ENCODE measurements at regions not wholly inside any gene's neighbourhood (a gene's known extent, or its start where the extent isn't known, plus 50 kb on each side); places are given as distances from the start of the nearest gene placed in this dataset.

DNA sequence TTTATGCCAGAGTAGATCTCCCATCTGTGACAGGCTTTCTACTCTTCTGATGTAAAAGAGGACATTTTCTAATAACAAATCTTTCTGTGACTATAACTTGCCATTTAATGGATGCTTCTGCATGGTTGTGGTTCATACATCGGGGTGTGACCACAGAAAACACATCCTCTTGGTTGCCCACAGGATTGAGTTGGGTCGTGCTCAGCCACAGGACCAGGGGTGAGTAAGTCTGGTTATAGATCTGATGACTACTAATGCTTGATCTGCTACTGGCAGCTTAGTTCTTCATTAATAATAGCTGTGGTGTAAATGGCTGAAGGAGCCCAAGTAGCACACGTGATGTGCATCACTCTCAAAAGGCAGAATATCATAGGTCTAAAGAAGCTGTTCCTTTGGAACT, 328.2 kb downstream of the RWDD3 start:
- no peak overlapping the region for H3K4me3 Mint-ChIP-seq
- H3K27ac Mint-ChIP-seq, result no peak overlapping the region
- H3K27me3 Mint-ChIP-seq, result no peaks in the 10 kb centered on the region
- peaks cover 6 to 34% (median 14%) of the 10 kb centered on the region in 7 donors for H3K9me3 Mint-ChIP-seq
- H3K4me1 Mint-ChIP-seq, result no peaks in the 10 kb centered on the region
- peaks cover 0 to 8% of the 10 kb centered on the region in 2 donors for H3K36me3 Mint-ChIP-seq
- no peak for DNase-seq
- no peak for ATAC-seq (ENCODE audit: low read depth in 2 of 2)

- H3K9me3 Mint-ChIP-seq, result peaks cover 0 to 16% (median 9%) of the 10 kb centered on the region in 7 donors
- no peaks in the 10 kb centered on the region for H3K36me3 Mint-ChIP-seq
- ATAC-seq (ENCODE audit: low read depth in 2 of 2) (no peak), DNase-seq (no peak)
- H3K27me3 Mint-ChIP-seq, result no peaks in the 10 kb centered on the region
- no peak overlapping the region for H3K27ac Mint-ChIP-seq
- no peak overlapping the region for H3K4me3 Mint-ChIP-seq
- no peaks in the 10 kb centered on the region for H3K4me1 Mint-ChIP-seq
Observed at GRCh38 chr1:95572002-95572401, 338.0 kb downstream of the RWDD3 start.

GRCh38 chr1:95572962-95573361, 339.0 kb downstream of the RWDD3 start:
- Mint-ChIP-seq H3K9me3 (peaks cover 0 to 16% (median 9%) of the 10 kb centered on the region in 7 donors), H3K27ac (peak overlapping the region in 1 of 6 donors; percentile 32), H3K4me1 (no peaks in the 10 kb centered on the region), H3K36me3 (no peaks in the 10 kb centered on the region), H3K4me3 (no peak overlapping the region), H3K27me3 (no peaks in the 10 kb centered on the region)
- no peak for DNase-seq
- ATAC-seq (ENCODE audit: low read depth in 2 of 2), result no peak

DNA sequence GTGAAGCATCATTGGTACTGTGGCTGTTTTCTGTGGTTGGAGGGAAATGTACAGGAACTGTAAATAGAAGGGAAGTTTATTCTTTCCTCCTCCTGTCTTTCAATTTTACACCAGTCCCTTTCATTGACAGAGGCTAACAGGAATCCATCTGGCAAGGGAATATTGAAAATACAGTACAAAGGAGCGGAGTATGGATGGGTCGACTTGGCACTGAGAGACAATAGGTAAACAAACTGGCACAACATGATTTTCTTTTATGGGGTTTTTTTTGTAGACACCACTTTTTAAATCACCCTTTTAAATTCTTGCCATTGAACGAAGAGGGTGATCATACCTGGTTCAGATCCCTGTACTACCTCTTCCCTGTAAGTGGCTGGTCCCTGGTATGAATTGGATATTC, 341.3 kb downstream of the RWDD3 start:
- Mint-ChIP-seq H3K4me1 (no peaks in the 10 kb centered on the region), H3K27me3 (no peaks in the 10 kb centered on the region), H3K36me3 (no peaks in the 10 kb centered on the region), H3K4me3 (no peak overlapping the region), H3K27ac (no peak overlapping the region), H3K9me3 (peaks cover 0 to 17% (median 9%) of the 10 kb centered on the region in 7 donors)
- no peak for DNase-seq
- ATAC-seq (ENCODE audit: low read depth in 2 of 2), result no peak

GRCh38 chr1:95578462-95578861, 344.5 kb downstream of the RWDD3 start:
- H3K9me3 Mint-ChIP-seq, result peaks cover 0 to 17% (median 9%) of the 10 kb centered on the region in 7 donors
- DNase-seq, result no peak
- no peak overlapping the region for H3K4me3 Mint-ChIP-seq
- ATAC-seq (ENCODE audit: low read depth in 2 of 2), result no peak
- H3K27ac Mint-ChIP-seq, result no peak overlapping the region
- H3K4me1 Mint-ChIP-seq, result no peaks in the 10 kb centered on the region
- no peaks in the 10 kb centered on the region for H3K27me3 Mint-ChIP-seq
- no peaks in the 10 kb centered on the region for H3K36me3 Mint-ChIP-seq

DNA sequence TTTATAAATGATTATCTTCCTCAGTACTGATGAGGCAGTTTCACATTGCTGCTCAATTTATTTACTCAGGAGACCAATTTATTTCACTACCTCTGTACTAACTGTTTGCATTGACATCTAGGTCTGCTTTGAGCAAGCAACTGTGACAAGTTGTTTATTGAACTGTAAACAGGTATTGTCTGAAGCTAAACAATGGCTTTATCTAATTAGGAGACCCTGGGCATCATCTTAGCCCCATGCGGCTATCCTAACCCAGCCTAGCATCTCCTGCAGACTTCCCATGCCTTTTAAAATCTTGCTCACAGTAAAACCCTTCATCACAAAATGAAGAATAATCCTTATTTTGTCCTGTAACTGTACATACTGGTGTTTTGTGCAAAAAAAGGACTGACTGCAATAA, 348.2 kb downstream of the RWDD3 start:
- Mint-ChIP-seq H3K4me3 (no peak overlapping the region), H3K27me3 (no peaks in the 10 kb centered on the region), H3K4me1 (no peaks in the 10 kb centered on the region), H3K27ac (no peak overlapping the region), H3K36me3 (no peaks in the 10 kb centered on the region), H3K9me3 (peaks cover 0 to 11% (median 0%) of the 10 kb centered on the region in 7 donors)
- DNase-seq (no peak), ATAC-seq (ENCODE audit: low read depth in 2 of 2) (no peak)

DNA sequence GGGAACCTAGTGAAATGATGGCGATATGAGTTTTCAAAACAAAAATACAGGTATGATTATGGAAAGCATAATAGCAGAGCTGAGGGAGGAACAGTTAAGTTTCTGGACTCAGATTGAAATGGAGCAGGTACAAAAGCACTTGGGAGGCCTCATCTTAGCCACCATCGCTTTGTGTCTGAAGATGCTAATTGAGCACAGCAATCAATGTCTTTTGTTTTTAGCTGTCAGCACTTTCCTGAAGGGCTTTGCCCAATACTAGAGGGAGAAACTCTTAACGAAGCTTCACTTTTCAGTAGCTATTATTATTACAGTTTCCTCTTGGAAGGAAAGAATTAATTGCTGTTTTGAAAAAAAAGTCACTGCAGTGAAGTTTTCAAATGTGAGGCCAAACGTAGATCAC, 348.7 kb downstream of the RWDD3 start:
- Mint-ChIP-seq H3K4me3 (no peak overlapping the region), H3K27ac (no peak overlapping the region), H3K36me3 (no peaks in the 10 kb centered on the region), H3K27me3 (no peaks in the 10 kb centered on the region), H3K9me3 (peaks cover 0 to 8% (median 0%) of the 10 kb centered on the region in 7 donors), H3K4me1 (no peaks in the 10 kb centered on the region)
- ATAC-seq (ENCODE audit: low read depth in 2 of 2) (no peak), DNase-seq (no peak)

GRCh38 chr1:95583661-95584210, 349.7 kb downstream of the RWDD3 start:
- no peaks in the 10 kb centered on the region for H3K4me1 Mint-ChIP-seq
- no peak overlapping the region for H3K27ac Mint-ChIP-seq
- peaks cover 0 to 6% (median 4%) of the 10 kb centered on the region in 7 donors for H3K9me3 Mint-ChIP-seq
- H3K36me3 Mint-ChIP-seq, result no peaks in the 10 kb centered on the region
- ATAC-seq (ENCODE audit: low read depth in 2 of 2) (no peak), DNase-seq (no peak)
- H3K4me3 Mint-ChIP-seq, result no peak overlapping the region
- no peaks in the 10 kb centered on the region for H3K27me3 Mint-ChIP-seq

DNA sequence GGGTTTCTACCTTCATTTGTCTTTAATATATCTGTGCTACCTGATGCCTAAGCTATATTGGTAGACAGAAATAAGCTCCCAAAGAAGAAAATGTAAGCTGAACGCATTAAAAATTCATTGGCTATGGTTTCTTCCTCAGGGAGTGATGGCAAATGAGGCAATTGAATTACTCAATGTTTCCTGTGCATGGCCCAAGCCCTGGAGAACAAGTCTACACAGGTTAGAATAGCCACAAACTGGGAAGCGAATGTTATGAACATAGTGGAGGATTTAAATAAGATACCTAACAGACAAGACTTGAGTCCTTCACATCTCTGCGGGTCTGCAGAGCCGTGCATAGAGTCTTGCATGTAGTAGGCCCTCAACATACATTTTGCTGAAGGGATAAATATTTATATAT, 350.3 kb downstream of the RWDD3 start:
- ATAC-seq (ENCODE audit: low read depth in 2 of 2), result no peak
- Mint-ChIP-seq H3K4me1 (no peaks in the 10 kb centered on the region), H3K36me3 (no peaks in the 10 kb centered on the region), H3K27me3 (no peaks in the 10 kb centered on the region), H3K9me3 (peaks cover 1 to 10% (median 6%) of the 10 kb centered on the region in 7 donors), H3K4me3 (no peak overlapping the region), H3K27ac (no peak overlapping the region)
- DNase-seq, result no peak

- no peak overlapping the region for H3K27ac Mint-ChIP-seq
- no peaks in the 10 kb centered on the region for H3K4me1 Mint-ChIP-seq
- H3K27me3 Mint-ChIP-seq, result no peaks in the 10 kb centered on the region
- peaks cover 3 to 30% (median 8%) of the 10 kb centered on the region in 7 donors for H3K9me3 Mint-ChIP-seq
- ATAC-seq (ENCODE audit: low read depth in 2 of 2), result no peak
- H3K4me3 Mint-ChIP-seq, result no peak overlapping the region
- no peaks in the 10 kb centered on the region for H3K36me3 Mint-ChIP-seq
- DNase-seq, result no peak
Observed at GRCh38 chr1:95604771-95605170, 370.8 kb downstream of the RWDD3 start.

GRCh38 chr1:95614197-95614596, 380.2 kb downstream of the RWDD3 start:
- Mint-ChIP-seq H3K27me3 (no peaks in the 10 kb centered on the region), H3K36me3 (no peaks in the 10 kb centered on the region), H3K4me1 (no peaks in the 10 kb centered on the region), H3K4me3 (no peak overlapping the region), H3K27ac (no peak overlapping the region), H3K9me3 (peaks cover 0 to 5% (median 2%) of the 10 kb centered on the region in 7 donors)
- DNase-seq (no peak), ATAC-seq (ENCODE audit: low read depth in 2 of 2) (no peak)

DNA sequence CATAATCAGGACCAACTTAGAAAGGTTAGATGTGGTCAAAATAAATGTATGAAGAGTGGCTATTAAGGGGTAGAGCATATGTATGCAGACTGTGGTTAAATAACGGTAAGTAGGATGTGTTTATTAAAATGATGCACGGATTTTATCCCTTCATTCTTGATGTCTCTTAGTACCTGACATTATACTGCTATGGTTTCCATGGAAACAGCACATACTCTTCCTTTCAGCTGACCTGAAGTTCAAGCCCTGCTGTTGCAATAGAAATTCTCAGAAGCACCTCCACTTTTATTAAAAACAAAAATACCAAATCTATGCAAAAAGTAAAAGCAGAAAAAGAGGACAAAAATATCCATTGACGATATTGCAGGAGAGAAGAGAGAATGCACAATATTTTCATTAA, 381.4 kb downstream of the RWDD3 start:
- Mint-ChIP-seq H3K9me3 (peaks cover 0 to 9% (median 2%) of the 10 kb centered on the region in 7 donors), H3K4me3 (no peak overlapping the region), H3K27me3 (no peaks in the 10 kb centered on the region), H3K27ac (no peak overlapping the region), H3K4me1 (no peaks in the 10 kb centered on the region), H3K36me3 (no peaks in the 10 kb centered on the region)
- DNase-seq, result no peak
- no peak for ATAC-seq (ENCODE audit: low read depth in 2 of 2)

DNA sequence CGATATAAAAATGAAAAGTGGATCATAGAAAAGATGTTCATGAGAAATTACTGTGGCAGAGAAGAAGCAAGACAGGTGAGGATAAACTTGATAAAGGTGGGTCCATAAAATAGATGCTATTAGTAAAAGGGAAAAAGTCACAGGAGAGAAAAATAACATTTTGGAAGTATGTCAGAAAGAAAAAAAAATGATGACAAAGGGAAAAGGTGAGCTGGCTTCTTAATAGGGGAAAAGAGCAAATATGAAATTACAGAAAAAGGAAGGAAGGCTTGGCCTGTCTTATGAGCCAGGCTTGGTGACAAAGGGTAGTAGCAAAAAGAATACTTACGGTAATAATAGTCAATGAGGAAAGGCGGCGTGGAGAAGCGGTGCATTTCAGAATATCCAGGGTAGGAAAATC, 386.1 kb downstream of the RWDD3 start:
- H3K4me1 Mint-ChIP-seq, result no peaks in the 10 kb centered on the region
- H3K27me3 Mint-ChIP-seq, result no peaks in the 10 kb centered on the region

GRCh38 chr1:95622609-95623008, 388.6 kb downstream of the RWDD3 start:
- no peak overlapping the region for H3K4me3 Mint-ChIP-seq
- H3K36me3 Mint-ChIP-seq, result no peaks in the 10 kb centered on the region
- H3K27ac Mint-ChIP-seq, result no peak overlapping the region
- no peaks in the 10 kb centered on the region for H3K27me3 Mint-ChIP-seq
- no peak for DNase-seq
- ATAC-seq (ENCODE audit: low read depth in 2 of 2), result no peak
- peaks cover 0 to 11% (median 5%) of the 10 kb centered on the region in 7 donors for H3K9me3 Mint-ChIP-seq
- H3K4me1 Mint-ChIP-seq, result no peaks in the 10 kb centered on the region

More for the DNA sequence above, 386.1 kb downstream of the RWDD3 start:
- peaks cover 0 to 5% (median 2%) of the 10 kb centered on the region in 7 donors for H3K9me3 Mint-ChIP-seq
- no peaks in the 10 kb centered on the region for H3K36me3 Mint-ChIP-seq
- no peak for DNase-seq
- H3K27ac Mint-ChIP-seq, result no peak overlapping the region
- ATAC-seq (ENCODE audit: low read depth in 2 of 2), result no peak
- no peak overlapping the region for H3K4me3 Mint-ChIP-seq

GRCh38 chr1:95625224-95625623, 391.2 kb downstream of the RWDD3 start:
- H3K27me3 Mint-ChIP-seq, result no peaks in the 10 kb centered on the region
- H3K4me1 Mint-ChIP-seq, result no peaks in the 10 kb centered on the region
- no peak overlapping the region for H3K4me3 Mint-ChIP-seq
- peaks cover 0 to 10% (median 5%) of the 10 kb centered on the region in 7 donors for H3K9me3 Mint-ChIP-seq
- H3K27ac Mint-ChIP-seq, result no peak overlapping the region
- DNase-seq (no peak), ATAC-seq (ENCODE audit: low read depth in 2 of 2) (no peak)
- no peaks in the 10 kb centered on the region for H3K36me3 Mint-ChIP-seq

Data from naive B cell (primary cell).